T-cell (primary cell): ENCODE measurements at regions not wholly inside any gene's neighbourhood (a gene's known extent, or its start where the extent isn't known, plus 50 kb on each side); places are given as distances from the start of the nearest gene placed in this dataset.

Source experiments
- ATAC-seq, 4 experiments: fragments of 200-7000 bp in 3 of 4; fragments of 150-1000 bp in 1 of 4; cut with Tn5 transposase; replicated peaks in 1 of 4; 1 replicate in 3 of 4; 2 replicates in 1 of 4; pipeline ENCODE4 v1.10.0; 2021; ENCODE audit warnings: moderate library complexity in 3 of 4, mild to moderate bottlenecking in 2 of 4, moderate number of reproducible peaks in 1 of 4
- CTCF ChIA-PET, 2 donors: fragments of 300-600 bp; sonication (Branson Sonifier 250); formaldehyde crosslinking; loops; one replicate each; lab custom pipeline; 2022; ENCODE audit warnings: antibody characterized with exemption in 2 of 2; lab: Charles Lee
- POLR2A ChIA-PET, 2 donors: fragments of 300-600 bp; sonication (Branson Sonifier 250); formaldehyde crosslinking; loops; one replicate each; lab custom pipeline; 2022; ENCODE audit warnings: antibody characterized with exemption in 2 of 2; lab: Charles Lee
- DNase-seq, 35 experiments: peaks; one replicate each; pipeline versions ENCODE4 v3.0.0 to v3.0.0-alpha.2; 2013 to 2023
- H3K27ac ChIP-seq: one replicate; pipeline ENCODE4 v1.5.1; 2013; ENCODE audit warnings: low read length
- H3K27me3 ChIP-seq, 2 experiments: replicated peaks in 1 of 2; 1 replicate in 1 of 2; 2 replicates in 1 of 2; pipeline versions ENCODE4 v1.6.1 to v1.7.0; 2013; ENCODE audit warnings: low read length in 1 of 2, mixed read lengths in 1 of 2; ENCODE audit not compliant: control insufficient read depth in 2 of 2, insufficient read depth in 2 of 2; ENCODE audit errors: extremely low read depth in 1 of 2
- H3K36me3 ChIP-seq, 2 donors: 1 replicate in 1 of 2; 2 replicates in 1 of 2; pipeline versions ENCODE4 v1.6.1 to v1.7.0; 2013; ENCODE audit warnings: low read length in 1 of 2; ENCODE audit not compliant: control insufficient read depth in 2 of 2, insufficient read depth in 1 of 2; ENCODE audit errors: extremely low read depth in 1 of 2
- H3K4me1 ChIP-seq, 2 experiments: 1 replicate in 1 of 2; 2 replicates in 1 of 2; pipeline versions ENCODE4 v1.6.1 to v1.7.0; 2013; ENCODE audit warnings: low read length in 2 of 2, mixed read lengths in 1 of 2; ENCODE audit not compliant: insufficient read depth in 2 of 2, control insufficient read depth in 1 of 2; ENCODE audit errors: extremely low read depth in 1 of 2
- H3K4me3 ChIP-seq, 2 donors: 1 replicate in 1 of 2; 2 replicates in 1 of 2; pipeline versions ENCODE4 v1.5.1 to v1.7.0; 2013; ENCODE audit warnings: mild to moderate bottlenecking in 2 of 2, low read length in 1 of 2, moderate library complexity in 1 of 2; ENCODE audit not compliant: control insufficient read depth in 1 of 2; ENCODE audit errors: extremely low read depth in 1 of 2
- H3K9me3 ChIP-seq: 2 replicates; pipeline ENCODE4 v1.7.0; 2013
- H3K27ac Mint-ChIP-seq, 2 donors: one replicate each; pipeline ENCODE4 v1.8.0; 2020 to 2021; ENCODE audit warnings: mild to moderate bottlenecking in 2 of 2, mixed read lengths in 2 of 2
- H3K27me3 Mint-ChIP-seq, 2 donors: one replicate each; pipeline ENCODE4 v1.8.0; 2021 to 2022; ENCODE audit warnings: mixed read lengths in 2 of 2
- H3K36me3 Mint-ChIP-seq: one replicate; pipeline ENCODE4 v1.8.0; 2021; ENCODE audit warnings: mixed read lengths
- H3K4me1 Mint-ChIP-seq, 3 donors: one replicate each; pipeline ENCODE4 v1.8.0; 2020 to 2022; ENCODE audit warnings: mixed read lengths in 3 of 3, mild to moderate bottlenecking in 1 of 3
- H3K4me3 Mint-ChIP-seq, 3 donors: one replicate each; pipeline ENCODE4 v1.8.0; 2020 to 2022; ENCODE audit warnings: mild to moderate bottlenecking in 3 of 3, mixed read lengths in 3 of 3, moderate library complexity in 3 of 3
- H3K9me3 Mint-ChIP-seq, 3 donors: one replicate each; pipeline ENCODE4 v1.8.0; 2020 to 2022; ENCODE audit warnings: mixed read lengths in 3 of 3
- WGBS: methylation state at CpG from one replicate; pipeline ENCODE4 v1.1.5; 2013; ENCODE audit warnings: missing lambda C conversion rate; ENCODE audit not compliant: insufficient coverage; 5-methylcytosine and 5-hydroxymethylcytosine counted together

- ATAC-seq = peak in 1 of 4 experiments; percentile 34
- POLR2A ChIA-PET = no interaction called here
- no peaks in the 10 kb centered on the region for H3K9me3 ChIP-seq
- WGBS = 67% methylated on average over 2 of the region's 10 CpGs
- no peaks in the 10 kb centered on the region for H3K27me3 ChIP-seq
- H3K4me3 ChIP-seq = no peak overlapping the region
- peaks cover 35% of the 10 kb centered on the region for H3K36me3 Mint-ChIP-seq
- H3K4me3 Mint-ChIP-seq = no peak overlapping the region
- H3K9me3 Mint-ChIP-seq = no peaks in the 10 kb centered on the region
- no peaks in the 10 kb centered on the region for H3K4me1 ChIP-seq
- peak overlapping the region; percentile 27 to 30 for H3K27ac Mint-ChIP-seq
- peaks cover 0 to 4% of the 10 kb centered on the region in 2 donors for H3K36me3 ChIP-seq
- H3K4me1 Mint-ChIP-seq = peaks cover 0 to 20% (median 14%) of the 10 kb centered on the region in 3 donors
- DNase-seq = no peak
- H3K27me3 Mint-ChIP-seq = no peaks in the 10 kb centered on the region
- H3K27ac ChIP-seq = no peak overlapping the region
- CTCF ChIA-PET = interaction anchor here (0.6 to 0.7 kb wide), 2 partner anchors 9 to 95 kb away, joined by 3 read pairs; no protein-coding TSS in a partner anchor
These were observed 91.1 kb downstream of the NIBAN1 start for GRCh38 chr1:184882957-184883815.

- no peak overlapping the region for H3K4me3 Mint-ChIP-seq
- H3K36me3 Mint-ChIP-seq = peaks cover 31% of the 10 kb centered on the region
- peak overlapping the region in 1 of 2 donors; percentile 2 for H3K27ac Mint-ChIP-seq
- DNase-seq (no peak), ATAC-seq (peak in 1 of 4 experiments; percentile 27)
- no peak overlapping the region for H3K4me3 ChIP-seq
- peaks cover 0 to 20% (median 14%) of the 10 kb centered on the region in 3 donors for H3K4me1 Mint-ChIP-seq
- H3K36me3 ChIP-seq = peaks cover 0 to 4% of the 10 kb centered on the region in 2 donors
- ChIA-PET POLR2A (no interaction called here), CTCF (interaction anchor here (0.6 to 0.7 kb wide), 3 partner anchors 8 to 96 kb away, joined by 3 to 5 read pairs (median 3); no protein-coding TSS in a partner anchor)
- no peaks in the 10 kb centered on the region for H3K9me3 Mint-ChIP-seq
- 70% methylated on average over 7 of the region's 9 CpGs for WGBS
- H3K27me3 ChIP-seq = no peaks in the 10 kb centered on the region
- no peak overlapping the region for H3K27ac ChIP-seq
- H3K4me1 ChIP-seq = no peaks in the 10 kb centered on the region
- no peaks in the 10 kb centered on the region for H3K9me3 ChIP-seq
- H3K27me3 Mint-ChIP-seq = no peaks in the 10 kb centered on the region
These were observed 92.1 kb downstream of the NIBAN1 start for GRCh38 chr1:184881941-184882913.

GRCh38 chr1:184879876-184880557 is 94.3 kb downstream of the NIBAN1 start:
- DNase-seq (no peak), ATAC-seq (no peak)
- POLR2A ChIA-PET = no interaction called here
- H3K27ac ChIP-seq = no peak overlapping the region
- H3K36me3 Mint-ChIP-seq = peaks cover 25% of the 10 kb centered on the region
- H3K4me1 ChIP-seq = no peaks in the 10 kb centered on the region
- no peak overlapping the region for H3K4me3 ChIP-seq
- CTCF ChIA-PET = no interaction called here
- peaks cover 0 to 20% (median 14%) of the 10 kb centered on the region in 3 donors for H3K4me1 Mint-ChIP-seq
- WGBS = 95% methylated on average over 3 of the region's 3 CpGs
- no peak overlapping the region for H3K4me3 Mint-ChIP-seq
- no peaks in the 10 kb centered on the region for H3K9me3 ChIP-seq
- no peaks in the 10 kb centered on the region for H3K27me3 ChIP-seq
- H3K27ac Mint-ChIP-seq = peak overlapping the region; percentile 20 to 24
- peaks cover 0 to 2% of the 10 kb centered on the region in 2 donors for H3K36me3 ChIP-seq
- H3K9me3 Mint-ChIP-seq = no peaks in the 10 kb centered on the region
- H3K27me3 Mint-ChIP-seq = no peaks in the 10 kb centered on the region

GRCh38 chr1:184878602-184879001 is 95.7 kb downstream of the NIBAN1 start:
- ATAC-seq = no peak
- no peaks in the 10 kb centered on the region for H3K9me3 Mint-ChIP-seq
- H3K9me3 ChIP-seq = no peaks in the 10 kb centered on the region
- H3K36me3 ChIP-seq = peaks cover 0 to 2% of the 10 kb centered on the region in 2 donors
- H3K4me1 ChIP-seq = no peaks in the 10 kb centered on the region
- ChIA-PET POLR2A (interaction anchor here in 1 of 2 donors (0.6 kb wide), 1 partner anchor 95 kb away, joined by 4 read pairs; no protein-coding TSS in a partner anchor), CTCF (interaction anchor here in 1 of 2 donors (0.8 kb wide), 1 partner anchor 73 kb away, joined by 4 read pairs; no protein-coding TSS in a partner anchor)
- H3K4me3 ChIP-seq = no peak overlapping the region
- no peaks in the 10 kb centered on the region for H3K27me3 Mint-ChIP-seq
- peaks cover 26% of the 10 kb centered on the region for H3K36me3 Mint-ChIP-seq
- no peak for DNase-seq
- H3K27ac Mint-ChIP-seq = peak overlapping the region in 1 of 2 donors; percentile 5
- peaks cover 0 to 17% (median 11%) of the 10 kb centered on the region in 3 donors for H3K4me1 Mint-ChIP-seq
- H3K27ac ChIP-seq = no peak overlapping the region
- no peak overlapping the region for H3K4me3 Mint-ChIP-seq
- no CpG with 5 or more reads among the region's 1 CpG for WGBS
- H3K27me3 ChIP-seq = no peaks in the 10 kb centered on the region

- Mint-ChIP-seq H3K4me1 (peaks cover 0 to 11% (median 5%) of the 10 kb centered on the region in 3 donors), H3K27ac (no peak overlapping the region), H3K4me3 (no peak overlapping the region), H3K9me3 (peaks cover 0 to 5% (median 4%) of the 10 kb centered on the region in 3 donors), H3K36me3 (peaks cover 26% of the 10 kb centered on the region), H3K27me3 (no peaks in the 10 kb centered on the region)
- ChIA-PET POLR2A (interaction anchor here (0.6 to 0.7 kb wide), 3 partner anchors 9 to 94 kb away, joined by 4 to 5 read pairs (median 5); no protein-coding TSS in a partner anchor), CTCF (interaction anchor here in 1 of 2 donors (0.8 kb wide), 1 partner anchor 73 kb away, joined by 4 read pairs; no protein-coding TSS in a partner anchor)
- no peaks in the 10 kb centered on the region for H3K4me1 ChIP-seq
- DNase-seq (no peak), ATAC-seq (no peak)
- peaks cover 0 to 2% of the 10 kb centered on the region in 2 donors for H3K36me3 ChIP-seq
- no peaks in the 10 kb centered on the region for H3K27me3 ChIP-seq
- no peaks in the 10 kb centered on the region for H3K9me3 ChIP-seq
- no peak overlapping the region for H3K4me3 ChIP-seq
- H3K27ac ChIP-seq = no peak overlapping the region
These were observed 96.3 kb downstream of the NIBAN1 start for GRCh38 chr1:184878002-184878401.
